Body of pancreas (tissue), 4 donors: ENCODE measurements at regions not wholly inside any gene's neighbourhood (a gene's known extent, or its start where the extent isn't known, plus 50 kb on each side); places are given as distances from the start of the nearest gene placed in this dataset.

Source experiments
- CTCF ChIP-seq, 7 experiments: fragments of 450-650 bp in 4 of 7; fragments of 200-600 bp in 3 of 7; sonication (generic) in 3 of 7; IDR thresholded peaks; one replicate each; pipeline ENCODE4 v1.5.1; 2016 to 2019; ENCODE audit warnings: antibody characterized with exemption in 7 of 7
- POLR2A ChIP-seq, 3 donors: fragments of 450-650 bp; IDR thresholded peaks; one replicate each; pipeline ENCODE4 v1.6.1; 2016; ENCODE audit warnings: antibody characterized with exemption in 3 of 3, mild to moderate bottlenecking in 2 of 3

GRCh38 chr4:123526511-123526910 is 129.9 kb downstream of the SPRY1 start:
- TF ChIP-seq POLR2A (IDR thresholded peaks at IDR 0.05): no peak
- TF ChIP-seq CTCF (IDR thresholded peaks at IDR 0.05): no peak
